DND-41 (cell line): ENCODE measurements at regions not wholly inside any gene's neighbourhood (a gene's known extent, or its start where the extent isn't known, plus 50 kb on each side); places are given as distances from the start of the nearest gene placed in this dataset.

Experiments
- ATAC-seq: fragments of 200-7000 bp; cut with Tn5 transposase; 3 replicates; pipeline ENCODE4 v1.9.1; 2021; ENCODE audit warnings: low read depth; ENCODE audit not compliant: insufficient read depth
- DNase-seq: peaks from one replicate; pipeline ENCODE4 v3.0.0-alpha.2; 2020
- H2AFZ ChIP-seq: 2 replicates; pipeline ENCODE4 v1.6.0; 2012; ENCODE audit warnings: low read depth, low read length
- H3K27ac ChIP-seq: 2 replicates; pipeline ENCODE4 v1.5.1; 2012; ENCODE audit warnings: low read length, inconsistent platforms
- H3K27me3 ChIP-seq: fragments of 200-600 bp; sonication (generic); 2 replicates; pipeline ENCODE4 v1.6.0; 2012; ENCODE audit warnings: low read length, mild to moderate bottlenecking, inconsistent platforms; ENCODE audit not compliant: insufficient read depth, poor library complexity
- H3K36me3 ChIP-seq: 2 replicates; pipeline ENCODE4 v1.5.1; 2012; ENCODE audit warnings: low read length, inconsistent platforms; ENCODE audit not compliant: insufficient read depth
- H3K4me1 ChIP-seq: 2 replicates; pipeline ENCODE4 v1.5.1; 2012; ENCODE audit warnings: mild to moderate bottlenecking, low read length; ENCODE audit not compliant: insufficient read depth
- H3K4me2 ChIP-seq: 2 replicates; pipeline ENCODE4 v1.6.0; 2012; ENCODE audit warnings: mild to moderate bottlenecking, moderate library complexity, low read length, inconsistent platforms; ENCODE audit not compliant: insufficient read depth
- H3K4me3 ChIP-seq, 2 experiments: fragments of 200-600 bp in 1 of 2; shearing (Covaris generic) in 1 of 2; 2 replicates each; pipeline ENCODE4 v1.5.1; 2012 to 2016; ENCODE audit warnings: inconsistent platforms in 2 of 2, low read length in 2 of 2, mild to moderate bottlenecking in 2 of 2, low read depth in 1 of 2, moderate library complexity in 1 of 2
- H3K79me2 ChIP-seq: 2 replicates; pipeline ENCODE4 v1.6.0; 2012; ENCODE audit warnings: low read length, inconsistent platforms; ENCODE audit not compliant: insufficient read depth
- H3K9ac ChIP-seq: 2 replicates; pipeline ENCODE4 v1.6.0; 2012; ENCODE audit warnings: low read depth, mild to moderate bottlenecking, inconsistent platforms, low read length, moderate library complexity
- H3K9me3 ChIP-seq: 2 replicates; pipeline ENCODE4 v1.5.1; 2012; ENCODE audit warnings: low read length, moderate library complexity, mild to moderate bottlenecking, inconsistent platforms; ENCODE audit not compliant: insufficient read depth, severe bottlenecking
- H4K20me1 ChIP-seq: 2 replicates; pipeline ENCODE4 v1.6.0; 2012; ENCODE audit warnings: low read length; ENCODE audit not compliant: insufficient read depth
- EZH2 ChIP-seq: IDR thresholded peaks from 3 replicates; pipeline ENCODE4 v1.6.1; 2012; ENCODE audit warnings: borderline replicate concordance, low read depth, mild to moderate bottlenecking, moderate library complexity, low read length, inconsistent platforms; ENCODE audit not compliant: severe bottlenecking
- TF ChIP-seq, protein P1 (sequence below): IDR thresholded peaks from 2 replicates; pipeline ENCODE4 v1.5.1; 2012; ENCODE audit warnings: borderline replicate concordance, low read length, moderate library complexity, mild to moderate bottlenecking; ENCODE audit not compliant: poor library complexity, severe bottlenecking; ENCODE audit errors: extremely low read depth

DNA sequence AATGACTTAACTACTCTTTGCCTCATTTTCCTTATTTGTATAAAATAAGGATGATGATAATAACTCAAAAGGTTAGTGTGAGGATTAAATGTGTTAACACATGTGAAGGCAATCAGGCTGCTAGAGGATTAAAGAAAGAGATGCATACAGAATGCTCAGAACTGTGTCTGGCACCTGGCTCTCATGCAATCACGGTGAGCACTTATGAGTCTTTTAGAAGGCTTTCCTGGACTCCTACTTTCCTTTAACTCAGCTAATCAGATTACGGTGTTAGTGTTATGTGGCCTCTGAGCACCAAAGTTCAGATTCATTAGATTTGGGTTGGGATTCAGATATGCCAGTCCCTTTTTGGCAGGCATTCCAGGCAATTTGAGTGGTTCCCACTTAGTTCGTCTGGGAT is 311.6 kb upstream of the USP24 start:
- Histone ChIP-seq H3K36me3 (no peaks in the 10 kb centered on the region), H3K27ac (no peak overlapping the region), H3K79me2 (no peaks in the 10 kb centered on the region), H4K20me1 (no peaks in the 10 kb centered on the region), H3K4me1 (no peaks in the 10 kb centered on the region), H3K4me3 (no peak overlapping the region), H3K9me3 (no peaks in the 10 kb centered on the region), H3K4me2 (no peak overlapping the region), H3K27me3 (peaks cover 4% of the 10 kb centered on the region), H3K9ac (no peak overlapping the region), H2AFZ (no peak overlapping the region)
- DNase-seq, result no peak
- TF ChIP-seq, protein P1, sequence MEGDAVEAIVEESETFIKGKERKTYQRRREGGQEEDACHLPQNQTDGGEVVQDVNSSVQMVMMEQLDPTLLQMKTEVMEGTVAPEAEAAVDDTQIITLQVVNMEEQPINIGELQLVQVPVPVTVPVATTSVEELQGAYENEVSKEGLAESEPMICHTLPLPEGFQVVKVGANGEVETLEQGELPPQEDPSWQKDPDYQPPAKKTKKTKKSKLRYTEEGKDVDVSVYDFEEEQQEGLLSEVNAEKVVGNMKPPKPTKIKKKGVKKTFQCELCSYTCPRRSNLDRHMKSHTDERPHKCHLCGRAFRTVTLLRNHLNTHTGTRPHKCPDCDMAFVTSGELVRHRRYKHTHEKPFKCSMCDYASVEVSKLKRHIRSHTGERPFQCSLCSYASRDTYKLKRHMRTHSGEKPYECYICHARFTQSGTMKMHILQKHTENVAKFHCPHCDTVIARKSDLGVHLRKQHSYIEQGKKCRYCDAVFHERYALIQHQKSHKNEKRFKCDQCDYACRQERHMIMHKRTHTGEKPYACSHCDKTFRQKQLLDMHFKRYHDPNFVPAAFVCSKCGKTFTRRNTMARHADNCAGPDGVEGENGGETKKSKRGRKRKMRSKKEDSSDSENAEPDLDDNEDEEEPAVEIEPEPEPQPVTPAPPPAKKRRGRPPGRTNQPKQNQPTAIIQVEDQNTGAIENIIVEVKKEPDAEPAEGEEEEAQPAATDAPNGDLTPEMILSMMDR, result no peak
- TF ChIP-seq EZH2, result no peak
- ATAC-seq, result no peak

DNA sequence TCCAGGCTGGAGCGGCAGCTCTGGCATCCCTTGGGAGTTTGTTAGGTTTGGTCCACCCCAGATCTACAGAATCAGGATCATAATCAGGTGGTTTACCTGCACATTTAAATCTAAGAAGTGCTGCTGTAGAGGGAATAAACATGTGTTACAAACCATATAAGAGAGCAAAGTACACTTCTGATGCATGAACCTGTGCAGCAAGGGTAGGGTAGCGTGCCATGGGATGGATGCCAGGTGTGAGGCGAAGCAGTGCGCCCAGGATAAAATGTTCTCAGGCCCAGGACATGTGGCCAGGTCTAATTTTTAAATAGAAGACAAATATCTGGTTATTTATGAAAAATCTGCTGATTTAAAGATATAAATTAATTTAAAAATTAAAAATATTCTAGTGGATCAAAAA is 308.8 kb upstream of the USP24 start:
- no peaks in the 10 kb centered on the region for H3K36me3 ChIP-seq
- no peak overlapping the region for H3K4me2 ChIP-seq
- H3K4me3 ChIP-seq, result no peak overlapping the region
- no peak overlapping the region for H3K9ac ChIP-seq
- H2AFZ ChIP-seq, result no peak overlapping the region
- H3K9me3 ChIP-seq, result no peaks in the 10 kb centered on the region
- TF ChIP-seq EZH2, result no peak
- TF ChIP-seq, protein P1, result no peak
- no peak overlapping the region for H3K27ac ChIP-seq
- ATAC-seq (no peak), DNase-seq (no peak)
- no peaks in the 10 kb centered on the region for H4K20me1 ChIP-seq
- no peaks in the 10 kb centered on the region for H3K79me2 ChIP-seq
- peaks cover 13% of the 10 kb centered on the region for H3K27me3 ChIP-seq
- no peaks in the 10 kb centered on the region for H3K4me1 ChIP-seq

DNA sequence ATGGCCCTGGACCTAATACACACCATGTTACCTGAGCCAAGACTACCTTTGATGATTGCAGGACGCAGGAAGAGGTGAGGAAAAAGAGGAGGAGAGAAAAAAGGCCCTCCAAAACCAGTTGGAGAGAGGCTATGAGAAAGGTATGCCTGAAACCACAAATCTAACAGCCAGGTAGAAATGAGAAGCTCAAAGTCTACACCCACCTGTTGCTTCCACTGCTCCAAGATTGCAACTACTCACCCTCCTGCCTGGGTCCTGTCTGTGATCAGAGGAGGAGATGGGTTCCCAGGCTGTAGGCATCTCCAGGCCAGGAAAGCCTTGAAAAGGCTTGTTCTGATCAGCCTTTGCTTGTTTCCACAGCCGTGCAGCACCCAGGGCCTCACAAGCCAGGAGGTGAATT is 307.8 kb upstream of the USP24 start:
- Histone ChIP-seq H3K79me2 (no peaks in the 10 kb centered on the region), H2AFZ (no peak overlapping the region), H3K4me1 (no peaks in the 10 kb centered on the region), H3K4me3 (no peak overlapping the region), H3K4me2 (no peak overlapping the region), H3K9me3 (no peaks in the 10 kb centered on the region), H3K9ac (no peak overlapping the region), H3K27me3 (peaks cover 17% of the 10 kb centered on the region), H4K20me1 (no peaks in the 10 kb centered on the region), H3K27ac (no peak overlapping the region), H3K36me3 (no peaks in the 10 kb centered on the region)
- no peak for ATAC-seq
- DNase-seq, result no peak
- TF ChIP-seq EZH2, result no peak
- TF ChIP-seq, protein P1, result no peak

DNA sequence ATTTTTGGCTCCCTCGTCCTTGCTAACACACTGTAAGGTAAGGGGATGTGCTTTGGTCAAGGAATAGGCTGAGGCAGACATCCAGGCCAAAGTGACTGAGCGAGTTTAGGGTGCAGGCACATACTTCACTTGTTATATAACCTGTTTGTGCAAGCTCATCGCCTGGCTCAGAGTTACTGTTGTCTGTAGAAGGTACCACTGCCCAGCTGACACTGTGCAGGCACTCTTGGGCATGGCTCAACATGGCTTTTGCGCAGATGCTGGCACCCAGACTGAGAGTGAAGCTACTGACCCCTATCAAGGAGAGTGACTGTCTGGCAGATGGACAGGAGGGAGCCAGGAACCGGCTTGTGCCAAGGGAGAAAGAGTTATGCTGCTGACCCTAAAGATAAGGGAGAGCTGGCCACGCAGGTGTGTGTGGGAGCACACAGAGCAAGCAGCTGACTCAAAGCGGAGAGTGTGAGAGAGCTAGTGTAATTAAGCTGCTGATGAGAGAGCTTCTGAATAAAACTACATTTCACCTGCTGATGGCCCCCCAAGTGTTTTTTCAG is 307.3 kb upstream of the USP24 start:
- TF ChIP-seq, protein P1, result no peak
- no peak for TF ChIP-seq EZH2
- ATAC-seq (no peak), DNase-seq (no peak)
- Histone ChIP-seq H3K4me3 (no peak overlapping the region), H3K9me3 (no peaks in the 10 kb centered on the region), H3K9ac (no peak overlapping the region), H3K36me3 (no peaks in the 10 kb centered on the region), H3K27me3 (peaks cover 18% of the 10 kb centered on the region), H3K4me1 (no peaks in the 10 kb centered on the region), H3K27ac (no peak overlapping the region), H4K20me1 (no peaks in the 10 kb centered on the region), H3K79me2 (no peaks in the 10 kb centered on the region), H2AFZ (no peak overlapping the region), H3K4me2 (no peak overlapping the region)
